ENCODE measurements at regions not wholly inside any gene's neighbourhood (a gene's known extent, or its start where the extent isn't known, plus 50 kb on each side); places are given as distances from the start of the nearest gene placed in this dataset.
"Not testable (repeated sequence)": the region's sequence is repeated elsewhere in the genome, so short reads cannot be mapped to it uniquely, and the experiment has no call there.

DNA sequence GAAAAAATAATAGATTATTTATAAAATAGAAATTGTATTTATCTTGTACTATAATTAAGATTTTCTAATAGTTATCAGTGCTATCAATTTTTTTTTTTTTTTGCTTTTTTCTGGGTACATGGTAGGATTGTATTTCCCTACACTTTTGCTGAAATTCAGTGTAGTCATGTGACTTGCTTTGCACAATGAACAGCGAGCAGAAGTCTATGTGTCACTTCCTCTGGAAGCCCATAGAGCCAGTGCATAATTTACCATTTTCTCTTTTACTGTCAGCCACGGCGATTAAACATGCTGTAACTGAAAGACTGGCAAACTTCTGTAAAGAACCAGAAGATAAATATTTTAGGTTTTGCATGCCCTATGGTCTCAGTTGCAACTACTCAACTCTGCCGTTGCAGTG, 80.8 kb upstream of the PPP1R12A start:
- H3K4me3 ChIP-seq (ENCODE audit: low read depth, low read length): no peak overlapping the region
- TF ChIP-seq, protein P1, sequence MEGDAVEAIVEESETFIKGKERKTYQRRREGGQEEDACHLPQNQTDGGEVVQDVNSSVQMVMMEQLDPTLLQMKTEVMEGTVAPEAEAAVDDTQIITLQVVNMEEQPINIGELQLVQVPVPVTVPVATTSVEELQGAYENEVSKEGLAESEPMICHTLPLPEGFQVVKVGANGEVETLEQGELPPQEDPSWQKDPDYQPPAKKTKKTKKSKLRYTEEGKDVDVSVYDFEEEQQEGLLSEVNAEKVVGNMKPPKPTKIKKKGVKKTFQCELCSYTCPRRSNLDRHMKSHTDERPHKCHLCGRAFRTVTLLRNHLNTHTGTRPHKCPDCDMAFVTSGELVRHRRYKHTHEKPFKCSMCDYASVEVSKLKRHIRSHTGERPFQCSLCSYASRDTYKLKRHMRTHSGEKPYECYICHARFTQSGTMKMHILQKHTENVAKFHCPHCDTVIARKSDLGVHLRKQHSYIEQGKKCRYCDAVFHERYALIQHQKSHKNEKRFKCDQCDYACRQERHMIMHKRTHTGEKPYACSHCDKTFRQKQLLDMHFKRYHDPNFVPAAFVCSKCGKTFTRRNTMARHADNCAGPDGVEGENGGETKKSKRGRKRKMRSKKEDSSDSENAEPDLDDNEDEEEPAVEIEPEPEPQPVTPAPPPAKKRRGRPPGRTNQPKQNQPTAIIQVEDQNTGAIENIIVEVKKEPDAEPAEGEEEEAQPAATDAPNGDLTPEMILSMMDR (conservative IDR thresholded peaks at IDR 0.05; ENCODE audit: low read depth, low read length): no peak
- DNase-seq (ENCODE audit: low read depth): no peak

DNA sequence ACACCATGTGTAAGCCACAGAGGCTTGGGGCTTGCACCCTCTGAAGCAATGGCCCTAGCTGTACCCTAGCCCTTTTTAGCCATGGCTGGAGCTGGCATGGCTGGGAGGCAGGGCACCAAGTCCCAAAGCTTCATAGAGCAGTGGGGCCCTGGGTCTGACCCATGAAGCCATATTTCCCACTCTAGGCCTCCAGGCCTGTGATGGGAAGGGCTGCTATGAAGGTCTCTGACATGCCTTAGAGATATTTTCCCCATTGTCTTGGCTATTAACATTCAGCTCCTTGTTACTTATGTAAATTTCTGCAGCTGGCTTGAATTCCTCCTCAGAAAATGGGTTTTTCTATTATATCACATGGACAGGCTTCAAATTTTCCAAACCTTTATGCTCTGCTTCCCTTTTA, 68.8 kb upstream of the PPP1R12A start:
- DNase-seq (ENCODE audit: low read depth); H3K4me3 ChIP-seq (ENCODE audit: low read depth, low read length): not testable (repeated sequence)

DNA sequence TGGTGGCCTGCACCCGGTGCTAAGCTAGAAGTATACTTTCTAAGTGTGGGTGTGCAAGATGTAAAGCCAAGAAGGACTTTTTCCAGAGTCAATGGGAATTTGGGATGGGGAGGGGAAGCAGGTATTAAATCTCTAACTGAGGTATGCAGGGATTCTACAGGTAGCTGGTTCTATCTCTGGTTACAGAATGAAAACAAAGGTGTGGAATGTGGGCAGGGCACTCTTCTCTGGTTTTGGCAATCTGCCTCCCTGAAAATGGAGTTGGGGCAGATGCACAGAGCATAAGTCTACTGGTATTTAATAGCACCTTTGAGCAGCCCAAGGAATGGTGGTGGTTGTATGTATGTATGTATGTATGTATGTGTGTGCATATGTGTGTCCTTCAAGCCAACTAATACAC, 66.7 kb upstream of the PPP1R12A start:
- TF ChIP-seq, protein P1 (conservative IDR thresholded peaks at IDR 0.05; ENCODE audit: low read depth, low read length): no peak
- no peak overlapping the region for H3K4me3 ChIP-seq (ENCODE audit: low read depth, low read length)
- no peak for DNase-seq (ENCODE audit: low read depth)

DNA sequence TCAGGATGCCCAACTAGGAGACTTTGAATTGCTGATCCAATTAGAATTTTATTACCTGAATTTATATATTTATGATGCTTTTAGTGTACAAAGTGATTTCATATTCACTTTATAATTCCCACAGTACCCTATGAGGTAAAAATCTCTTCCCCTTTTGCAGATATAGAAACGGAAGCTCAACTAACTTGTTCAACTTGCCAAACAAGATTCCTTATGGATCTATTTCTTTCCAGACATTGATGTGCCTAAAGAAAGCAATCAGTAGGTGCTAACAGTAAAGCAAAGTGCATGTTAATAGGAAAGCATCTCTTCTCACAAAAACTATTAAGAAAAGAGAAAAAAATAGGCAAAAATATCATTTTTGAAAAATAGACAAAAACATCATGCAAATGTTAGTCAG, 65.9 kb upstream of the PPP1R12A start:
- H3K4me3 ChIP-seq (ENCODE audit: low read depth, low read length): no peak overlapping the region
- DNase-seq (ENCODE audit: low read depth): no peak
- TF ChIP-seq, protein P1 (conservative IDR thresholded peaks at IDR 0.05; ENCODE audit: low read depth, low read length): no peak

DNA sequence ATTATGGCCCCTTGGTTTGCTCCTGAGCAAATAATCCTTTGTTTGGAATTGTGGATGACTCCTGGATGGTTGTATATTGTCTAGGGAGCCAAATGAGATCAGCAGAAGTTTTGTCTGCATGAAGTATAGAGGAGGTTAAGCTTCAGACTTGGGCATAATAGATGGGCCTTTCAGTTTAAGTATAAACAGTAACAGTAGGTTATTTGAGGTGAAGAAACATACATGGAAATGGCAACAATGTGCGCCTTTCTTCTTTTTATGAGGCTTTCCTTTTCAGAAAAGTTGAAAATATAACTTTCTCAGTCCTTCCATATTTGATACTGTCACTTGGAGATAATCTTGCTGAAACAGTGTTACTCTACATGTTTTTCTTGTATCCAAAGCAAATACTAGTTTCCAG, 63.7 kb upstream of the PPP1R12A start:
- TF ChIP-seq, protein P1 (conservative IDR thresholded peaks at IDR 0.05; ENCODE audit: low read depth, low read length): no peak
- no peak overlapping the region for H3K4me3 ChIP-seq (ENCODE audit: low read depth, low read length)
- no peak for DNase-seq (ENCODE audit: low read depth)

DNA sequence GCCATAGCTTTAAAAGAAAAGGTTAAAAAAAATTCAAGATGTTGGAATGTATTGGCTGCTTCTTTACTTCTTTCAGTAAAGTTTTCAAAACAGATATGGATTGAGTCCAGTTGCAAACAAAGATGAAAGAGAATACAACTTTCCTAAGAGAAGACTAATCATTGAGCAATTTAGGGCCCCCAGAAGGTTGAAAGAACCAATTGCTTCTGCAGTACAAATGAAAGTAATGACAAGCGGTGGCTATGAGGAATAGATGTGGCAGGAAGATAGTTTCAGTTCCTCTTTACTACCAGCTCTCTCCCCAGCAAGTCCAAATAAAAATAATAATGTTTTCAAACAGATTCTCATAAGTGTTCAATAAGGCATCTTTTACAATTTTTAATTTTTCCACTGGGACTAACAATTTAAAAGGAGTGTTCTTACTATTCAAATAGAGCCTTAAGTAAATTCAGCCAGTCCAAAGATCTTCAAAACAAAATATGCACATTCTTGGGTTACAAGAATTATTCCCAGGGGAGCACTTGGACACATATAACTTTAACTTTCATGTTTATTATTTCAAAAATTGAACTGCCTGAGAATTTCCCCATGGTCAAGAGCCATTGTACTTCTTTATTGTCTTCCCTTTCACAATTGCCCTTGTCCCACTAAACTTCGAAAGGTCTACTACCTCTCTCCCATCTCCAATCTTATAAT, 62.3 kb upstream of the PPP1R12A start:
- TF ChIP-seq, protein P1 (conservative IDR thresholded peaks at IDR 0.05; ENCODE audit: low read depth, low read length): no peak
- peak; percentile 40 for DNase-seq (ENCODE audit: low read depth)
- no peak overlapping the region for H3K4me3 ChIP-seq (ENCODE audit: low read depth, low read length)

DNA sequence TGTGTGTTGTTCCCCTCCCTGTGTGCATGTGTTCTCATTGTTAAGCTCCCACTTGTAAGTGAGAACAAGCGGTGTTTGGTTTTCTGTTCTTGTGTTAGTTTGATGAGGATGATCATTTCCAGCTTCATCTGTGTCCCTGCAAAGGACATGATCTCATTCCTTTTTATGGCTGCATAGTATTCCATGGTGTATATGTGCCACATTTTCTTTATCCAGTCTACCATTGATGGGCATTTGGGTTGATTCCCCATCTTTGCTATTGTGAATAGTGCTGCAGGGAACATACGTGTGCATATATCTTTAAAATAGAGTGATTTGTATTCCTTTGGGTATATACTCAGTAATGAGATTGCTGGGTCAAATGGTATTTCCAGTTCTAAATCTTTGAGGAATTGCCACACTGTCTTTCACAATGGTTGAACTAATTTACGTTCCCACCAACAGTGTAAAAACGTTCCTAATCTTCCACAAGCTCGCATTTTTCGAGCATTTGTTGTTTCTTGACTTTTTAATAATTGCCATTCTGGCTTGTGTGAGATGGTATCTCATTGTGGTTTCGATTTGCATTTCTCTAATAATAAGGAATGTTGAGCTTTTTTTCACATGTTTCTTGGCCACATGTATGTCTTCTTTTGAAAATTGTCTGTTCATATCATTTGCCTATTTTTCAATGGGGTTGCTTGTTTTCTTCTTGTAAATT, 60.6 kb upstream of the PPP1R12A start:
- not testable (repeated sequence) for H3K4me3 ChIP-seq (ENCODE audit: low read depth, low read length); DNase-seq (ENCODE audit: low read depth)

Measured in choroid plexus epithelial cell (primary cell).